Epithelial cell of esophagus (primary cell): ENCODE measurements at regions not wholly inside any gene's neighbourhood (a gene's known extent, or its start where the extent isn't known, plus 50 kb on each side); places are given as distances from the start of the nearest gene placed in this dataset.

Source experiments
- DNase-seq: peaks from one replicate; pipeline ENCODE4 v3.0.0; 2010; ENCODE audit warnings: low read depth
- H3K4me3 ChIP-seq: 2 replicates; pipeline ENCODE4 v1.5.1; 2011; ENCODE audit warnings: mild to moderate bottlenecking, low read length, control low read depth
- TF ChIP-seq, protein P1 (sequence below): IDR thresholded peaks from 2 replicates; pipeline ENCODE4 v1.5.1; 2011; ENCODE audit warnings: low read depth, mild to moderate bottlenecking, low read length, control low read depth, inconsistent platforms; ENCODE audit not compliant: insufficient read depth; ENCODE audit errors: missing control alignments

DNA sequence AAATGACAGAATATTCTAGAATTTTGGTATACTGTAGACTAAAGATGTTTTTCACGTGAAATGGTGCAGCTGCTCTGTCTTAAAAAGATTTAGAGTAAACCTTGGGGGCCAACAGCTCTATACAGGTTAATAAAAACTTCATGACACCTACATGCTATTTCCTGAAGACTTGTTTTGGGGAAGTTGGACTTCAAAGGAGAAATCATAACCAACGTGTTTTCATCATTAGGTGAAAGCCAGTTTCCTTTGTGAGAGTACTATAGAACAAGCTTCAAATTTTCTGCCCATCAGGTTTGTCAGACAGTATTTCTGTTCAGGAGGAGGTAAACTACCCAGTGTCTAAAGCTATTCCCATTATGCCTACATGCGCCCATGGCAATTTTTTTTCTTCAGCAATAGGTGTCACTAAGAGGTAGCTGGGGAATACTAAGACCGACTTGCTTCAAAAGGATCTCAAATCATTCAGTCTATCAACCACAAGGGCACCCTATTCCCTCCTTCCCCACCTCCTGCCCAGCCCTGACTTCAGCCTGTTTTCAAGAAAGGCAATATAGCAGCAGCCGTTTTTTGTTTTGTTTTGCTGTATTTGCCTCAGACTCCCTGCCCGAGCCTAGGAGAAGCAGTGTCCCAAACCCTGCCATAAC lies 237.3 kb upstream of the SP8 start:
- DNase-seq, result no peak
- TF ChIP-seq, protein P1, sequence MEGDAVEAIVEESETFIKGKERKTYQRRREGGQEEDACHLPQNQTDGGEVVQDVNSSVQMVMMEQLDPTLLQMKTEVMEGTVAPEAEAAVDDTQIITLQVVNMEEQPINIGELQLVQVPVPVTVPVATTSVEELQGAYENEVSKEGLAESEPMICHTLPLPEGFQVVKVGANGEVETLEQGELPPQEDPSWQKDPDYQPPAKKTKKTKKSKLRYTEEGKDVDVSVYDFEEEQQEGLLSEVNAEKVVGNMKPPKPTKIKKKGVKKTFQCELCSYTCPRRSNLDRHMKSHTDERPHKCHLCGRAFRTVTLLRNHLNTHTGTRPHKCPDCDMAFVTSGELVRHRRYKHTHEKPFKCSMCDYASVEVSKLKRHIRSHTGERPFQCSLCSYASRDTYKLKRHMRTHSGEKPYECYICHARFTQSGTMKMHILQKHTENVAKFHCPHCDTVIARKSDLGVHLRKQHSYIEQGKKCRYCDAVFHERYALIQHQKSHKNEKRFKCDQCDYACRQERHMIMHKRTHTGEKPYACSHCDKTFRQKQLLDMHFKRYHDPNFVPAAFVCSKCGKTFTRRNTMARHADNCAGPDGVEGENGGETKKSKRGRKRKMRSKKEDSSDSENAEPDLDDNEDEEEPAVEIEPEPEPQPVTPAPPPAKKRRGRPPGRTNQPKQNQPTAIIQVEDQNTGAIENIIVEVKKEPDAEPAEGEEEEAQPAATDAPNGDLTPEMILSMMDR, result no peak
- H3K4me3 ChIP-seq, result no peak overlapping the region

DNA sequence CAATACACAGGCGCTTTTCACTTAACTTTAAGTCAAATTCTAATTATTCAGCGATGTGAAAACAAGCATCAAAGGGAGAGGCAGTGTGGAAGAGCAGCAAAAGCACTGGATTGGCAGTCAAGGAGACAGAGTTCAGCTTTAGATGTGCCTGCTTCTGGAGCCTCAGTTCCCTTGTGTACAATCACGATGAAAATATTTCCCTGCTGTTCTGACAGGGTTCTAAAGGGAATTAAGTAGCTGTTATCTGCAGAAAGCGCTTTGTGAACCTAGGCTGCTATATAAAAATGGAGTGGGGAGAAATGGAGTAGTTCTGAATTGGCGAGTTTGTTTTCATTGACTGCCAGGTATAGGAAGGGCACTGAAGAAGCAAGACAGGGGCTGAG lies 237.8 kb upstream of the SP8 start:
- H3K4me3 ChIP-seq, result no peak overlapping the region
- DNase-seq, result no peak
- TF ChIP-seq, protein P1, result no peak

DNA sequence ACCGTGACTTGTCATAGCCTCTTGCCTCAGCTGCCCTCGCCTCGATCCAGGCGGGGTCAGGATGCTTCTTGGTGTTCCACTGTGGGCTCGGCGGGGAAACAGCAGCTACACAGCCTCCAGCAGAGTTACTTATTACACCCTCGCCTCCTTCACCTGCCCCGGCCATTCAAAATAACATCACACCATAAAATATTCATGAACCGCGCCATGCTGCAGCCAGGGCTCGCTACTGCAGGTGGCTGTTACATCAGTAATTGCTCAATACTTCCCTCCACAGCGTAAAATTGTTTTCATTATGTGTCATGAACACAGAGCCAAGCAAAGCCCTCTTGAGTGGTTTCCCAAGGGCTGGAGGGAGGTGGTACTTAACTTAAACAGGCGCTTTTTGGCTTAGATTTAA lies 241.5 kb upstream of the SP8 start:
- TF ChIP-seq, protein P1, result no peak
- peak; percentile 86 for DNase-seq
- no peak overlapping the region for H3K4me3 ChIP-seq

DNA sequence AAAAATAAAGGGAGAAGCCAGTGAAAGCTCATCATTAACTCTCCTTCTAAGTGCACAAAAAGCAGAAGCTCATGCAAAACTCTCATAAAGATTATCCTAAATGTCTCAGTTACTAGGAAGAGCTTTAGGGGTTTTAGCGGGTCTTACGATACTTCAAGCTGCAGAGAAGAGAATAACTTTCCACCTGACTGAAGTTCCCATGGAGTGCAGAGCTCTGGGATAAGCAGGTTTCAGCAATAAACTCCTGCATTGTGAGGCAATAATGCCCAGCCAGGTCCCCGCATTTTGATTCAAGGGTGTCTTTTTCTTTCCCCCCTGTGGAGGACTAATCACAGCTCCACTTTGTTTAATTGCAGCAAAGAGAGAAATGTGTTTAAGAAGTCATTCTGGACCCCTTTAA lies 241.9 kb upstream of the SP8 start:
- TF ChIP-seq, protein P1, result no peak
- H3K4me3 ChIP-seq, result no peak overlapping the region
- no peak for DNase-seq

DNA sequence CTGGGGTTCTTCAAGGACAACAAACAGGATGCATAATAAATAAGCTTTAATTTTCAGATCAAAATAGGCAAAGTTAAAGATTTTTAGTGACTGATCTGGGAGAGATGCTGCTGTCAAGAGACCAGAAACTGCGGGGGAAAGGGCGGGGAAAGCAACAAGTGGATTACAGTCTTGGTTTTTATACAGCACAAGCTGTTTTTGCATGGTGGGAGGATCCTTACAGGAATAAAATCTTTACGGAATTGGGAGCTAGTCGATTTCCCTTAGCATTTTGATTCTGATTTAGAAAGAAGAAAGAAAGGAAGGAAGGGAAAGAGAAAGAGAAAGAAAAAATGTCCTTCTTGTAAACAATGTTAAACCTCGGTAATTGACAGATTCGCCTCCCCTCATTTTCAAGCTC lies 242.3 kb upstream of the SP8 start:
- TF ChIP-seq, protein P1, result no peak
- DNase-seq, result no peak
- H3K4me3 ChIP-seq, result no peak overlapping the region

DNA sequence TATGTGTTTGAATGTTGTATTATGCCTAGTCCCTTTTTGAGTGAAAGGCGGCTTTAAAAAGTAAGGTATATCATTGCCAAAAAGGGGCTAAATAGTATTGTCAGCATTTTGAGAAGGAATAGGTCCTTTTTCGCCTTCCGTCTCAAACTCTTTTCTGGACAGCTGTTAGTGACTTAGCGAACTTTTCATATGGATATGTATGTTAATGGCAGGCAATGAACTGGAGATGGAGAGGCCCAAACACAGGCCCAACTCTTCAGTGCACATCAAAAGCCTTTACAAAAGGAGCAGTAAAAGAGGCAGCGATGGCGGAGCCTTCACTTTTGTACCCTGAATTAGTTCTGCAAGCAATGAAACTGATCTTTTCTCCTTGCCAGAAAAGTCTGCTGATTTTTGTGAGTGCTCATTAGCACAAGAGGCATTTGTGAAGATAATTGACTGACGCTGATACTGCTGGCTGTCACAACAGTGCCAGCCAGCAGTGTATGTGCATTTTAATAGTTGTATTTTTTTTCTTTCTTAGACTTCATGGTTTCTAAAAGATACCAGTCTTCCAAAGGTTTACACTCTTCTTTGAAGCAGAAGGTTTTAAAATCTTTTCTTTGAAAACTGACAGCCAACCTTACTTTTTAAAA lies 243.7 kb upstream of the SP8 start:
- no peak overlapping the region for H3K4me3 ChIP-seq
- TF ChIP-seq, protein P1, result no peak
- DNase-seq, result no peak

DNA sequence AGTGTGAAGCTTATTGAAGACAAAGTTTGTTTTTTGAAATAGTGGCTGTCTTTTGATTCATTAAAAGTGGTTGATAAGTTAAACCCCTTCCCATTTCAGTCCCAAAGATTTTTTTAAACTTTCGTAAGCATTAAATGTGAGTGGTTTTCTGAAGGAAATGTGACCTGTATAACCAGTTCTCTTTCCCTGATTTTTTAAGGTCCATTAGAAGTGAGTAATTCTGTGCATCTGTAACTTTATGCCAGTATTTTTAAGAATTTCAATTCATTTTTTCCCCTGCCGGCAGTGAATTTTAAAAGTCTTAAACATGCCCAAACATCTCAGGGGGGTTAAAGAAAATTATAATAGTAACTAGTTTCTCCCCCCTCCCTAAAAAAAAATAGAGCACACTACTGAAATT lies 254.6 kb upstream of the SP8 start:
- no peak overlapping the region for H3K4me3 ChIP-seq
- DNase-seq, result peak; percentile 27
- TF ChIP-seq, protein P1, result no peak
